ENCODE measurements at regions not wholly inside any gene's neighbourhood (a gene's known extent, or its start where the extent isn't known, plus 50 kb on each side); places are given as distances from the start of the nearest gene placed in this dataset.

DNA sequence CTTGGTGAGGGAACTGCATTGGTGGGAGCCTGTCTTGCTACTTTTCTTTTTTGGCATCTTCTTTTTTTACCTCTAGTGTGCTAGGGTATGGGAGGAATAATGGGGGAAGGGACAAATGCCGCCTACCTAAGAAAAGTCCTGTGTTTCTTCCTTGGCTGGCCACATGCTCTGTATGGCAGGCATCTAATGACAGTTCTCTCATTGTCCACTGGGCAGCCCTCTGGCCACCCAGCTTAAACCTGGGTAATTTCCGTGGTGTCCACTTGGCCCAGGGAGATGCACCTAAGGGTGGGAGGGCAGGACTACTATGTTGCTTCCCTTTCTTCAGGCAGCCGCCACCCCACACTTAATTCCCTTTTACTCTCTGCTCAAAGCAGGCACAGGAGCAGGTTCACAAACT is 173.1 kb downstream of the YTHDC2 start:
- intact Hi-C loops (cut with micrococcal nuclease; ENCODE audit: unreplicated experiment) = loop anchor here (10.0 kb wide), 1 partner anchor 668 kb away; no protein-coding TSS in a partner anchor
- ATAC-seq = no peak
- TF ChIP-seq SIN3A (IDR thresholded peaks at IDR 0.05; ENCODE audit: borderline replicate concordance, insufficient read depth, low read depth, low read length) (no peak), POLR2AphosphoS5 (IDR thresholded peaks at IDR 0.05; ENCODE audit: low read depth, low read length) (no peak), TCF7L2 (IDR thresholded peaks at IDR 0.05; ENCODE audit: low read depth, low read length) (no peak)
- TF ChIP-seq, protein P1, sequence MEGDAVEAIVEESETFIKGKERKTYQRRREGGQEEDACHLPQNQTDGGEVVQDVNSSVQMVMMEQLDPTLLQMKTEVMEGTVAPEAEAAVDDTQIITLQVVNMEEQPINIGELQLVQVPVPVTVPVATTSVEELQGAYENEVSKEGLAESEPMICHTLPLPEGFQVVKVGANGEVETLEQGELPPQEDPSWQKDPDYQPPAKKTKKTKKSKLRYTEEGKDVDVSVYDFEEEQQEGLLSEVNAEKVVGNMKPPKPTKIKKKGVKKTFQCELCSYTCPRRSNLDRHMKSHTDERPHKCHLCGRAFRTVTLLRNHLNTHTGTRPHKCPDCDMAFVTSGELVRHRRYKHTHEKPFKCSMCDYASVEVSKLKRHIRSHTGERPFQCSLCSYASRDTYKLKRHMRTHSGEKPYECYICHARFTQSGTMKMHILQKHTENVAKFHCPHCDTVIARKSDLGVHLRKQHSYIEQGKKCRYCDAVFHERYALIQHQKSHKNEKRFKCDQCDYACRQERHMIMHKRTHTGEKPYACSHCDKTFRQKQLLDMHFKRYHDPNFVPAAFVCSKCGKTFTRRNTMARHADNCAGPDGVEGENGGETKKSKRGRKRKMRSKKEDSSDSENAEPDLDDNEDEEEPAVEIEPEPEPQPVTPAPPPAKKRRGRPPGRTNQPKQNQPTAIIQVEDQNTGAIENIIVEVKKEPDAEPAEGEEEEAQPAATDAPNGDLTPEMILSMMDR (IDR thresholded peaks at IDR 0.05) = no peak
- TF ChIP-seq, protein P2, sequence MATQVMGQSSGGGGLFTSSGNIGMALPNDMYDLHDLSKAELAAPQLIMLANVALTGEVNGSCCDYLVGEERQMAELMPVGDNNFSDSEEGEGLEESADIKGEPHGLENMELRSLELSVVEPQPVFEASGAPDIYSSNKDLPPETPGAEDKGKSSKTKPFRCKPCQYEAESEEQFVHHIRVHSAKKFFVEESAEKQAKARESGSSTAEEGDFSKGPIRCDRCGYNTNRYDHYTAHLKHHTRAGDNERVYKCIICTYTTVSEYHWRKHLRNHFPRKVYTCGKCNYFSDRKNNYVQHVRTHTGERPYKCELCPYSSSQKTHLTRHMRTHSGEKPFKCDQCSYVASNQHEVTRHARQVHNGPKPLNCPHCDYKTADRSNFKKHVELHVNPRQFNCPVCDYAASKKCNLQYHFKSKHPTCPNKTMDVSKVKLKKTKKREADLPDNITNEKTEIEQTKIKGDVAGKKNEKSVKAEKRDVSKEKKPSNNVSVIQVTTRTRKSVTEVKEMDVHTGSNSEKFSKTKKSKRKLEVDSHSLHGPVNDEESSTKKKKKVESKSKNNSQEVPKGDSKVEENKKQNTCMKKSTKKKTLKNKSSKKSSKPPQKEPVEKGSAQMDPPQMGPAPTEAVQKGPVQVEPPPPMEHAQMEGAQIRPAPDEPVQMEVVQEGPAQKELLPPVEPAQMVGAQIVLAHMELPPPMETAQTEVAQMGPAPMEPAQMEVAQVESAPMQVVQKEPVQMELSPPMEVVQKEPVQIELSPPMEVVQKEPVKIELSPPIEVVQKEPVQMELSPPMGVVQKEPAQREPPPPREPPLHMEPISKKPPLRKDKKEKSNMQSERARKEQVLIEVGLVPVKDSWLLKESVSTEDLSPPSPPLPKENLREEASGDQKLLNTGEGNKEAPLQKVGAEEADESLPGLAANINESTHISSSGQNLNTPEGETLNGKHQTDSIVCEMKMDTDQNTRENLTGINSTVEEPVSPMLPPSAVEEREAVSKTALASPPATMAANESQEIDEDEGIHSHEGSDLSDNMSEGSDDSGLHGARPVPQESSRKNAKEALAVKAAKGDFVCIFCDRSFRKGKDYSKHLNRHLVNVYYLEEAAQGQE (IDR thresholded peaks at IDR 0.05; ENCODE audit: insufficient read depth in 1 of 2, low read depth in 2 of 2, low read length in 1 of 2) = no peak

DNA sequence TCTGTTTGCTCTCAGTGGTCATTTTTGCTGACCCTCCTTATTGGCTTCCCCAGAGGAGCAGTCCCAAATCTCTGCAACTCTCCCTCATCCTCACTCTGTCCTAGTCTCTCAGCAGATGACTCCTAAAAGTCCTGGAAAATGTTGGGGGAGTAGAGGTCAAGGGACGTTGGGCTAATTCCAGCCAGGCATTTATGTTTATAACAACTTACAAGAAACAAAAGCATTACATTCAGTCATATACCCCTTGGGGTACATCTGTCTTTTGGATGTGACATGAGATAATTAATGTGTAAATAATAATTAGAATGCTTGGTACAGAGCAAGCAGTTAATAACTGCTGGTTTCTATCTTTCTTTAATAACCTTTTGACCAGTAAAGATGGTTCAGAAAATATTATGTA is 176.2 kb downstream of the YTHDC2 start:
- BruUV-seq (replicated peaks) = no TSS peak
- ATAC-seq = no peak
- Histone ChIP-seq H3K27ac (ENCODE audit: low read length) (no peak overlapping the region), H3K27me3 (ENCODE audit: control insufficient read depth, insufficient read depth, low read length) (peaks cover 10% of the 10 kb centered on the region), H3K4me1 (ENCODE audit: control insufficient read depth, insufficient read depth, low read length) (no peaks in the 10 kb centered on the region), H3K36me3 (ENCODE audit: control insufficient read depth, insufficient read depth, low read length) (no peaks in the 10 kb centered on the region), H3K9me3 (ENCODE audit: control insufficient read depth, insufficient read depth, low read depth, low read length) (no peaks in the 10 kb centered on the region), H3K4me3 (ENCODE audit: low read depth in 2 of 2, low read length in 2 of 2) (no peak overlapping the region)
- ChIA-PET POLR2A (no interaction called here), CTCF (interaction anchor here (0.7 kb wide), 1 partner anchor 351 kb away, joined by 7 read pairs; no protein-coding TSS in a partner anchor)
- TF ChIP-seq POLR2AphosphoS5 (IDR thresholded peaks at IDR 0.05; ENCODE audit: low read depth, low read length) = no peak
- no peak for TF ChIP-seq TCF7L2 (IDR thresholded peaks at IDR 0.05; ENCODE audit: low read depth, low read length)
- TF ChIP-seq, protein P1 (IDR thresholded peaks at IDR 0.05) = no peak
- TF ChIP-seq SIN3A (IDR thresholded peaks at IDR 0.05; ENCODE audit: borderline replicate concordance, insufficient read depth, low read depth, low read length) = no peak
- TF ChIP-seq, protein P2 (IDR thresholded peaks at IDR 0.05; ENCODE audit: insufficient read depth in 1 of 2, low read depth in 2 of 2, low read length in 1 of 2) = no peak
- intact Hi-C loops (cut with micrococcal nuclease; ENCODE audit: unreplicated experiment) = loop anchor here (10.0 kb wide), 1 partner anchor 665 kb away; no protein-coding TSS in a partner anchor
- no peak for DNase-seq (ENCODE audit: low read depth, low spot score)
- in situ Hi-C loops (cut with HindIII; ENCODE audit: low pct_unique_long_range_greater_than_20kb, low sequenced_read_pairs) = no loop called here

More for the DNA sequence above, 173.1 kb downstream of the YTHDC2 start:
- no TSS peak for BruUV-seq (replicated peaks)
- H3K36me3 ChIP-seq (ENCODE audit: control insufficient read depth, insufficient read depth, low read length) = no peaks in the 10 kb centered on the region
- H3K4me3 ChIP-seq (ENCODE audit: low read depth in 2 of 2, low read length in 2 of 2) = no peak overlapping the region
- H3K4me1 ChIP-seq (ENCODE audit: control insufficient read depth, insufficient read depth, low read length) = no peaks in the 10 kb centered on the region
- no peaks in the 10 kb centered on the region for H3K9me3 ChIP-seq (ENCODE audit: control insufficient read depth, insufficient read depth, low read depth, low read length)
- no peak for DNase-seq (ENCODE audit: low read depth, low spot score)
- peaks cover 7% of the 10 kb centered on the region for H3K27me3 ChIP-seq (ENCODE audit: control insufficient read depth, insufficient read depth, low read length)
- ChIA-PET POLR2A (no interaction called here), CTCF (no interaction called here)
- in situ Hi-C loops (cut with HindIII; ENCODE audit: low pct_unique_long_range_greater_than_20kb, low sequenced_read_pairs) = no loop called here
- H3K27ac ChIP-seq (ENCODE audit: low read length) = no peak overlapping the region

All from Panc1 (cell line).